Panc1 (cell line): ENCODE measurements at regions not wholly inside any gene's neighbourhood (a gene's known extent, or its start where the extent isn't known, plus 50 kb on each side); places are given as distances from the start of the nearest gene placed in this dataset.

ENCODE experiments used
- ATAC-seq: fragments of 200-7000 bp; cut with Tn5 transposase; 2 replicates; pipeline ENCODE4 v1.9.1; 2020; ENCODE audit warnings: mild to moderate bottlenecking, moderate library complexity
- BruUV-seq: library from RNA; stranded (reverse); fragments of 400-500 nt; replicated peaks from 2 replicates; lab custom pipeline; 2021; lab: Mats Ljungman, UMichigan
- CTCF ChIA-PET: fragments of 300-600 bp; sonication (Branson Sonifier 250); formaldehyde crosslinking; loops from one replicate; lab custom pipeline; 2022; ENCODE audit warnings: antibody characterized with exemption; lab: Charles Lee
- POLR2A ChIA-PET: fragments of 300-600 bp; sonication (Branson Sonifier 250); formaldehyde crosslinking; loops from one replicate; lab custom pipeline; 2022; ENCODE audit warnings: antibody characterized with exemption; lab: Charles Lee
- DNase-seq: peaks from one replicate; pipeline ENCODE4 v3.0.0-alpha.2; 2010; ENCODE audit warnings: low read depth, low spot score
- H3K27ac ChIP-seq: 2 replicates; pipeline ENCODE4 v1.5.1; 2011; ENCODE audit warnings: mild to moderate bottlenecking, low read length, inconsistent platforms
- H3K27me3 ChIP-seq: fragments of 200-500 bp; sonication (Bioruptor generic); 2 replicates; pipeline ENCODE4 v1.6.0; 2014; ENCODE audit warnings: low read length, inconsistent platforms; ENCODE audit not compliant: control insufficient read depth, insufficient read depth
- H3K36me3 ChIP-seq: fragments of 200-500 bp; sonication (Bioruptor generic); 2 replicates; pipeline ENCODE4 v1.5.1; 2014; ENCODE audit warnings: inconsistent platforms, mild to moderate bottlenecking, low read length, moderate library complexity; ENCODE audit not compliant: control insufficient read depth, insufficient read depth
- H3K4me1 ChIP-seq: 2 replicates; pipeline ENCODE4 v1.5.1; 2011; ENCODE audit warnings: inconsistent platforms, mild to moderate bottlenecking, low read length, moderate library complexity; ENCODE audit not compliant: control insufficient read depth, insufficient read depth
- H3K4me3 ChIP-seq, 2 experiments: 2 replicates each; pipeline ENCODE4 v1.5.1; 2011 to 2012; ENCODE audit warnings: low read depth in 2 of 2, low read length in 2 of 2, mild to moderate bottlenecking in 2 of 2, inconsistent platforms in 1 of 2, moderate library complexity in 1 of 2
- H3K9me3 ChIP-seq: fragments of 200-500 bp; sonication (Bioruptor generic); 2 replicates; pipeline ENCODE4 v1.5.1; 2014; ENCODE audit warnings: low read depth, mild to moderate bottlenecking, inconsistent platforms, low read length, moderate library complexity; ENCODE audit not compliant: control insufficient read depth, insufficient read depth
- POLR2AphosphoS5 ChIP-seq: IDR thresholded peaks from 2 replicates; pipeline ENCODE4 v1.6.1; 2012; ENCODE audit warnings: mild to moderate bottlenecking, low read depth, low read length, moderate library complexity
- SIN3A ChIP-seq: IDR thresholded peaks from 2 replicates; pipeline ENCODE4 v1.6.1; 2012; ENCODE audit warnings: low read depth, mild to moderate bottlenecking, low read length, moderate library complexity, borderline replicate concordance; ENCODE audit not compliant: insufficient read depth
- TCF7L2 ChIP-seq: IDR thresholded peaks from 2 replicates; pipeline ENCODE4 v1.6.1; 2011; ENCODE audit warnings: mild to moderate bottlenecking, low read depth, low read length, inconsistent platforms
- in situ Hi-C: cut with HindIII; loops from 2 replicates; pipeline ENCODE4 v1.10.0; 2016; ENCODE audit warnings: low sequenced_read_pairs, low pct_unique_long_range_greater_than_20kb
- intact Hi-C: fragments of 100-400 bp; cut with micrococcal nuclease; formaldehyde crosslinking; loops from one replicate; pipeline ENCODE4 v1.10.0; 2022; ENCODE audit not compliant: unreplicated experiment
- TF ChIP-seq, protein P1 (sequence below), 2 experiments: IDR thresholded peaks; 2 replicates each; pipeline ENCODE4 v1.6.1; 2011 to 2012; ENCODE audit warnings: low read depth in 2 of 2, control low read depth in 1 of 2, low read length in 1 of 2, mild to moderate bottlenecking in 1 of 2, moderate library complexity in 1 of 2; ENCODE audit not compliant: insufficient read depth in 1 of 2
- TF ChIP-seq, protein P2 (sequence below): fragments of 450-650 bp; IDR thresholded peaks from 2 replicates; pipeline ENCODE4 v1.5.1; 2017; ENCODE audit warnings: mild to moderate bottlenecking

- H3K36me3 ChIP-seq, result no peaks in the 10 kb centered on the region
- H3K27ac ChIP-seq, result no peak overlapping the region
- BruUV-seq, result no TSS peak
- ATAC-seq, result no peak
- POLR2A ChIA-PET, result no interaction called here
- CTCF ChIA-PET, result no interaction called here
- no peaks in the 10 kb centered on the region for H3K4me1 ChIP-seq
- intact Hi-C loops, result no loop called here
- H3K9me3 ChIP-seq, result no peaks in the 10 kb centered on the region
- in situ Hi-C loops, result no loop called here
- H3K27me3 ChIP-seq, result no peaks in the 10 kb centered on the region
- no peak overlapping the region for H3K4me3 ChIP-seq
- DNase-seq, result no peak
- TF ChIP-seq, protein P1, sequence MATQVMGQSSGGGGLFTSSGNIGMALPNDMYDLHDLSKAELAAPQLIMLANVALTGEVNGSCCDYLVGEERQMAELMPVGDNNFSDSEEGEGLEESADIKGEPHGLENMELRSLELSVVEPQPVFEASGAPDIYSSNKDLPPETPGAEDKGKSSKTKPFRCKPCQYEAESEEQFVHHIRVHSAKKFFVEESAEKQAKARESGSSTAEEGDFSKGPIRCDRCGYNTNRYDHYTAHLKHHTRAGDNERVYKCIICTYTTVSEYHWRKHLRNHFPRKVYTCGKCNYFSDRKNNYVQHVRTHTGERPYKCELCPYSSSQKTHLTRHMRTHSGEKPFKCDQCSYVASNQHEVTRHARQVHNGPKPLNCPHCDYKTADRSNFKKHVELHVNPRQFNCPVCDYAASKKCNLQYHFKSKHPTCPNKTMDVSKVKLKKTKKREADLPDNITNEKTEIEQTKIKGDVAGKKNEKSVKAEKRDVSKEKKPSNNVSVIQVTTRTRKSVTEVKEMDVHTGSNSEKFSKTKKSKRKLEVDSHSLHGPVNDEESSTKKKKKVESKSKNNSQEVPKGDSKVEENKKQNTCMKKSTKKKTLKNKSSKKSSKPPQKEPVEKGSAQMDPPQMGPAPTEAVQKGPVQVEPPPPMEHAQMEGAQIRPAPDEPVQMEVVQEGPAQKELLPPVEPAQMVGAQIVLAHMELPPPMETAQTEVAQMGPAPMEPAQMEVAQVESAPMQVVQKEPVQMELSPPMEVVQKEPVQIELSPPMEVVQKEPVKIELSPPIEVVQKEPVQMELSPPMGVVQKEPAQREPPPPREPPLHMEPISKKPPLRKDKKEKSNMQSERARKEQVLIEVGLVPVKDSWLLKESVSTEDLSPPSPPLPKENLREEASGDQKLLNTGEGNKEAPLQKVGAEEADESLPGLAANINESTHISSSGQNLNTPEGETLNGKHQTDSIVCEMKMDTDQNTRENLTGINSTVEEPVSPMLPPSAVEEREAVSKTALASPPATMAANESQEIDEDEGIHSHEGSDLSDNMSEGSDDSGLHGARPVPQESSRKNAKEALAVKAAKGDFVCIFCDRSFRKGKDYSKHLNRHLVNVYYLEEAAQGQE (IDR thresholded peaks at IDR 0.05; ENCODE audit: insufficient read depth in 1 of 2, low read depth in 2 of 2, low read length in 1 of 2), result no peak
- TF ChIP-seq TCF7L2 (no peak), POLR2AphosphoS5 (no peak), SIN3A (no peak)
- TF ChIP-seq, protein P2, sequence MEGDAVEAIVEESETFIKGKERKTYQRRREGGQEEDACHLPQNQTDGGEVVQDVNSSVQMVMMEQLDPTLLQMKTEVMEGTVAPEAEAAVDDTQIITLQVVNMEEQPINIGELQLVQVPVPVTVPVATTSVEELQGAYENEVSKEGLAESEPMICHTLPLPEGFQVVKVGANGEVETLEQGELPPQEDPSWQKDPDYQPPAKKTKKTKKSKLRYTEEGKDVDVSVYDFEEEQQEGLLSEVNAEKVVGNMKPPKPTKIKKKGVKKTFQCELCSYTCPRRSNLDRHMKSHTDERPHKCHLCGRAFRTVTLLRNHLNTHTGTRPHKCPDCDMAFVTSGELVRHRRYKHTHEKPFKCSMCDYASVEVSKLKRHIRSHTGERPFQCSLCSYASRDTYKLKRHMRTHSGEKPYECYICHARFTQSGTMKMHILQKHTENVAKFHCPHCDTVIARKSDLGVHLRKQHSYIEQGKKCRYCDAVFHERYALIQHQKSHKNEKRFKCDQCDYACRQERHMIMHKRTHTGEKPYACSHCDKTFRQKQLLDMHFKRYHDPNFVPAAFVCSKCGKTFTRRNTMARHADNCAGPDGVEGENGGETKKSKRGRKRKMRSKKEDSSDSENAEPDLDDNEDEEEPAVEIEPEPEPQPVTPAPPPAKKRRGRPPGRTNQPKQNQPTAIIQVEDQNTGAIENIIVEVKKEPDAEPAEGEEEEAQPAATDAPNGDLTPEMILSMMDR, result no peak
These were observed 377.4 kb downstream of the ETNK1 start for GRCh38 chr12:23002381-23002780.

- CTCF ChIA-PET, result no interaction called here
- POLR2A ChIA-PET, result no interaction called here
- no peaks in the 10 kb centered on the region for H3K27me3 ChIP-seq
- H3K4me3 ChIP-seq, result no peak overlapping the region
- H3K9me3 ChIP-seq, result no peaks in the 10 kb centered on the region
- intact Hi-C loops, result no loop called here
- H3K4me1 ChIP-seq, result no peaks in the 10 kb centered on the region
- DNase-seq (no peak), ATAC-seq (no peak)
- in situ Hi-C loops, result no loop called here
- H3K27ac ChIP-seq, result no peak overlapping the region
- H3K36me3 ChIP-seq, result no peaks in the 10 kb centered on the region
- TF ChIP-seq TCF7L2 (no peak), SIN3A (no peak), POLR2AphosphoS5 (no peak)
- TF ChIP-seq, protein P2, result no peak
- TF ChIP-seq, protein P1 (IDR thresholded peaks at IDR 0.05; ENCODE audit: insufficient read depth in 1 of 2, low read depth in 2 of 2, low read length in 1 of 2), result no peak
- no TSS peak for BruUV-seq
These were observed 379.6 kb downstream of the ETNK1 start for GRCh38 chr12:23004473-23005020.
